Activated CD4-positive, alpha-beta memory T cell treated with anti-CD3 and anti-CD28 coated beads for 36 hours (primary cell): ENCODE measurements at regions not wholly inside any gene's neighbourhood (a gene's known extent, or its start where the extent isn't known, plus 50 kb on each side); places are given as distances from the start of the nearest gene placed in this dataset.

ENCODE experiments used
- CTCF ChIA-PET: fragments of 350-600 bp; sonication (Branson Sonifier 250); formaldehyde crosslinking; loops from one replicate; lab custom pipeline; 2021; ENCODE audit warnings: antibody characterized with exemption, inconsistent platforms; lab: Charles Lee
- POLR2A ChIA-PET: fragments of 350-600 bp; sonication (Branson Sonifier 250); formaldehyde crosslinking; loops from one replicate; lab custom pipeline; 2021; ENCODE audit warnings: antibody characterized with exemption; lab: Charles Lee
- DNase-seq: peaks from one replicate; pipeline ENCODE4 v3.0.0-alpha.2; 2020
- H3K27ac Mint-ChIP-seq: one replicate; pipeline ENCODE4 v1.8.0; 2021; ENCODE audit warnings: mixed read lengths
- H3K27me3 Mint-ChIP-seq: one replicate; pipeline ENCODE4 v1.8.0; 2021; ENCODE audit warnings: mixed read lengths
- H3K36me3 Mint-ChIP-seq: one replicate; pipeline ENCODE4 v1.8.0; 2021; ENCODE audit warnings: mixed read lengths
- H3K4me1 Mint-ChIP-seq: one replicate; pipeline ENCODE4 v1.8.0; 2021; ENCODE audit warnings: low read depth, mixed read lengths
- H3K4me3 Mint-ChIP-seq: one replicate; pipeline ENCODE4 v1.8.0; 2021; ENCODE audit warnings: mild to moderate bottlenecking, mixed read lengths
- H3K9me3 Mint-ChIP-seq: one replicate; pipeline ENCODE4 v1.8.0; 2021; ENCODE audit warnings: mixed read lengths
- intact Hi-C: fragments of 100-400 bp; cut with micrococcal nuclease; formaldehyde crosslinking; loops from one replicate; pipeline ENCODE4 v1.15.1; 2023

- H3K27ac Mint-ChIP-seq = no peak overlapping the region
- H3K4me3 Mint-ChIP-seq = no peak overlapping the region
- ChIA-PET CTCF (no interaction called here), POLR2A (no interaction called here)
- H3K4me1 Mint-ChIP-seq = no peaks in the 10 kb centered on the region
- peaks cover 6% of the 10 kb centered on the region for H3K9me3 Mint-ChIP-seq
- DNase-seq = no peak
- no peaks in the 10 kb centered on the region for H3K27me3 Mint-ChIP-seq
- no peaks in the 10 kb centered on the region for H3K36me3 Mint-ChIP-seq
- intact Hi-C loops = loop anchor here (10.0 kb wide), 1 partner anchor 64 kb away; no protein-coding TSS in a partner anchor
These were observed 144.1 kb downstream of the GNAI1 start for GRCh38 chr7:80278737-80279136.

GRCh38 chr7:80277434-80278427 lies 143.1 kb downstream of the GNAI1 start:
- CTCF ChIA-PET = no interaction called here
- no peak for DNase-seq
- POLR2A ChIA-PET = no interaction called here
- no peaks in the 10 kb centered on the region for H3K27me3 Mint-ChIP-seq
- no peak overlapping the region for H3K27ac Mint-ChIP-seq
- peaks cover 6% of the 10 kb centered on the region for H3K9me3 Mint-ChIP-seq
- intact Hi-C loops = loop anchor here (10.0 kb wide), 1 partner anchor 63 kb away; no protein-coding TSS in a partner anchor
- no peaks in the 10 kb centered on the region for H3K4me1 Mint-ChIP-seq
- no peak overlapping the region for H3K4me3 Mint-ChIP-seq
- no peaks in the 10 kb centered on the region for H3K36me3 Mint-ChIP-seq
